K562 (cell line): ENCODE measurements at regions not wholly inside any gene's neighbourhood (a gene's known extent, or its start where the extent isn't known, plus 50 kb on each side); places are given as distances from the start of the nearest gene placed in this dataset.

Source experiments
- ATAC-seq: fragments of 200-7000 bp; cut with Tn5 transposase; 3 replicates; pipeline ENCODE4 v1.9.1; 2020; ENCODE audit warnings: moderate library complexity
- BruUV-seq: library from RNA; stranded (reverse); fragments of 400-500 nt; replicated peaks from 2 replicates; lab custom pipeline; 2021; lab: Mats Ljungman, UMichigan
- CTCF ChIA-PET: fragments of 300-600 bp; formaldehyde crosslinking; extraction: SDS; loops from one replicate; lab custom pipeline; 2021; ENCODE audit warnings: low intra/inter-chr PET ratio; lab: Yijun Ruan, JAX
- POLR2A ChIA-PET: fragments of 300-600, 350-650 bp; sonication (Branson Sonifier 250); formaldehyde crosslinking; extraction: SDS; loops from one replicate; lab custom pipeline; 2021; ENCODE audit warnings: antibody characterized with exemption, inconsistent platforms; lab: Yijun Ruan, JAX
- DNase-seq, 4 experiments: peaks; one replicate each; pipeline versions ENCODE4 v3.0.0 to v3.0.0-alpha.2; 2011 to 2018; ENCODE audit warnings: low spot score in 3 of 4, mixed read lengths in 3 of 4; ENCODE audit errors: extremely low read depth in 1 of 4
- FAIRE-seq: peaks from 2 replicates; lab custom pipeline; 2011; peaks lifted over from hg19 to GRCh38; lab: Jason Lieb, UNC
- H2AFZ ChIP-seq: 2 replicates; pipeline ENCODE4 v1.6.0; 2011; ENCODE audit warnings: low read depth, low read length, control low read depth, inconsistent platforms
- H3K27ac ChIP-seq: fragments of 200-600 bp; 3 replicates; pipeline ENCODE4 v1.8.0; 2011; ENCODE audit warnings: low read depth, mild to moderate bottlenecking, control low read depth, inconsistent platforms, low read length, moderate library complexity, mixed read lengths; ENCODE audit errors: extremely low read depth
- H3K27me3 ChIP-seq, 2 experiments: fragments of 300-600 bp in 1 of 2; 2 replicates in 1 of 2; 3 replicates in 1 of 2; pipeline versions ENCODE4 v1.6.0 to v1.8.0; 2011; ENCODE audit warnings: inconsistent platforms in 2 of 2, low read length in 2 of 2, mild to moderate bottlenecking in 1 of 2, mixed read lengths in 1 of 2, moderate library complexity in 1 of 2; ENCODE audit not compliant: control insufficient read depth in 2 of 2, insufficient read depth in 2 of 2
- H3K36me3 ChIP-seq: fragments of 300-600 bp; 3 replicates; pipeline ENCODE4 v1.8.0; 2011; ENCODE audit warnings: mild to moderate bottlenecking, low read length, inconsistent platforms; ENCODE audit not compliant: control insufficient read depth, insufficient read depth
- H3K4me1 ChIP-seq, 2 experiments: fragments of 200-600 bp in 1 of 2; replicated peaks in 1 of 2; 2 replicates in 1 of 2; 3 replicates in 1 of 2; pipeline versions ENCODE4 v1.5.1 to v1.8.0; 2011; ENCODE audit warnings: inconsistent platforms in 2 of 2, low read length in 2 of 2, mild to moderate bottlenecking in 1 of 2, mixed read lengths in 1 of 2, moderate library complexity in 1 of 2; ENCODE audit not compliant: control insufficient read depth in 2 of 2, insufficient read depth in 2 of 2
- H3K4me2 ChIP-seq: 2 replicates; pipeline ENCODE4 v1.6.1; 2011; ENCODE audit warnings: low read length, control low read depth, inconsistent platforms, mixed read lengths; ENCODE audit not compliant: insufficient read depth
- H3K4me3 ChIP-seq: fragments of 200-600 bp; sonication (generic), shearing (Covaris generic); 2 replicates; pipeline ENCODE4 v1.5.1; 2016; ENCODE audit warnings: control low read depth, inconsistent platforms
- H3K79me2 ChIP-seq: fragments of 200-600 bp; 3 replicates; pipeline ENCODE4 v1.8.0; 2011; ENCODE audit warnings: low read length, inconsistent platforms; ENCODE audit not compliant: control insufficient read depth, insufficient read depth
- H3K9ac ChIP-seq, 2 experiments: 2 replicates each; pipeline versions ENCODE4 v1.6.0 to v1.6.1; 2011; ENCODE audit warnings: low read depth in 2 of 2, low read length in 2 of 2, control low read depth in 1 of 2, inconsistent platforms in 1 of 2, mild to moderate bottlenecking in 1 of 2, mixed read lengths in 1 of 2; ENCODE audit not compliant: insufficient read depth in 1 of 2
- H3K9me1 ChIP-seq: one replicate; pipeline ENCODE4 v1.6.0; 2011; ENCODE audit warnings: inconsistent platforms, mild to moderate bottlenecking, low read length, moderate library complexity; ENCODE audit not compliant: control insufficient read depth, insufficient read depth
- H3K9me3 ChIP-seq: replicated peaks from 2 replicates; pipeline ENCODE4 v1.5.1; 2011; ENCODE audit warnings: low read depth, low read length, inconsistent platforms; ENCODE audit not compliant: control insufficient read depth, insufficient read depth
- H4K20me1 ChIP-seq: replicated peaks from 2 replicates; pipeline ENCODE4 v1.6.1; 2011; ENCODE audit warnings: low read length, inconsistent platforms, mixed read lengths; ENCODE audit not compliant: control insufficient read depth, insufficient read depth
- DDX20 ChIP-seq: fragments of 450-650 bp; IDR thresholded peaks from 2 replicates; pipeline ENCODE4 v1.6.1; 2016; ENCODE audit warnings: missing genetic modification characterization, low read depth, mild to moderate bottlenecking, missing compliant biosample characterization, moderate library complexity
- EP400 ChIP-seq: fragments of 450-650 bp; IDR thresholded peaks from 2 replicates; pipeline ENCODE4 v1.6.1; 2017; ENCODE audit warnings: antibody characterized with exemption, mild to moderate bottlenecking, moderate library complexity
- FOXO4 ChIP-seq: fragments of 450-650 bp; formaldehyde crosslinking; IDR thresholded peaks from 2 replicates; pipeline ENCODE4 v1.4.0; 2020; ENCODE audit warnings: mild to moderate bottlenecking, moderate library complexity
- GTF2E2 ChIP-seq: fragments of 200-800 bp; sonication (Bioruptor generic); IDR thresholded peaks from 2 replicates; pipeline ENCODE4 v1.6.1; 2016; ENCODE audit warnings: missing genetic modification characterization, missing compliant biosample characterization
- ID3 ChIP-seq, 2 experiments: fragments of 250-450 bp in 1 of 2; fragments of 450-650 bp in 1 of 2; sonication (Bioruptor Pico) in 1 of 2; IDR thresholded peaks; 2 replicates each; pipeline versions ENCODE4 v1.6.1 to v1.8.0; 2016 to 2021; ENCODE audit warnings: mild to moderate bottlenecking in 2 of 2, moderate library complexity in 2 of 2, missing compliant biosample characterization in 1 of 2, missing genetic modification characterization in 1 of 2
- KAT2B ChIP-seq: IDR thresholded peaks from one replicate; pipeline ENCODE4 v1.6.1; 2012; ENCODE audit warnings: low read depth, mild to moderate bottlenecking, control low read depth, inconsistent platforms, low read length, moderate library complexity
- MTF1 ChIP-seq: fragments of 250-450 bp; sonication (Bioruptor Pico); IDR thresholded peaks from 2 replicates; pipeline ENCODE4 v1.9.0; 2021; ENCODE audit warnings: moderate library complexity, mild to moderate bottlenecking, inconsistent platforms, borderline replicate concordance
- ZNF717 ChIP-seq: fragments of 250-450 bp; sonication (Bioruptor Pico); IDR thresholded peaks from 2 replicates; pipeline ENCODE4 v1.5.0; 2021
- WGBS: fragments of 100-300 bp; shearing (Covaris generic); methylation state at CpG from one replicate; pipeline ENCODE4 v1.1.6; 2016; ENCODE audit warnings: low coverage, mixed read lengths; ENCODE audit not compliant: insufficient coverage; ENCODE audit errors: missing lambda C conversion rate; 5-methylcytosine and 5-hydroxymethylcytosine counted together
- in situ Hi-C: fragments of 300-500 bp; cut with MboI; formaldehyde crosslinking; loops from 4 replicates; pipeline ENCODE4 v1.15.0; 2018; ENCODE audit warnings: inconsistent platforms, mixed read lengths
- intact Hi-C: fragments of 100-400 bp; cut with micrococcal nuclease; formaldehyde crosslinking; loops from 2 replicates; pipeline ENCODE4 v1.14.2; 2022

GRCh38 chr12:127297327-127297726, 969.6 kb upstream of the TMEM132C start:
- no peaks in the 10 kb centered on the region for H3K79me2 ChIP-seq
- POLR2A ChIA-PET, result interaction anchor here (0.5 kb wide), 1 partner anchor 629 kb away, joined by 3 read pairs; no protein-coding TSS in a partner anchor
- H3K9me3 ChIP-seq, result 0 out of 2 replicates have a peak, but pooled peaks cover 3% of the 10 kb centered on the region
- H3K27me3 ChIP-seq, result peaks cover 2 to 3% of the 10 kb centered on the region in 2 experiments; a peak in 3 of 5 replicates
- CTCF ChIA-PET, result interaction anchor here (0.9 kb wide), 1 partner anchor 17 kb away, joined by 4 read pairs; no protein-coding TSS in a partner anchor
- H3K27ac ChIP-seq, result no peak overlapping the region
- no peak overlapping the region for H3K4me3 ChIP-seq
- ATAC-seq, result no peak
- no peak for TF ChIP-seq ID3 (CRISPR knock-in tag; IDR thresholded peaks at IDR 0.05)
- TF ChIP-seq ID3 (tag; IDR thresholded peaks at IDR 0.05), result no peak
- no peak for TF ChIP-seq KAT2B
- no peak for TF ChIP-seq EP400
- no peak for TF ChIP-seq DDX20
- TF ChIP-seq MTF1 (CRISPR knock-in tag), result no peak
- no peak for TF ChIP-seq GTF2E2 (tag)
- no peak for TF ChIP-seq ZNF717
- TF ChIP-seq FOXO4 (CRISPR knock-in tag), result no peak
- peaks cover 3 to 12% of the 10 kb centered on the region in 2 experiments; a peak in 3 of 5 replicates for H3K4me1 ChIP-seq
- 0% methylated on average over 3 of the region's 3 CpGs for WGBS
- H3K4me2 ChIP-seq, result no peak overlapping the region
- intact Hi-C loops (loop anchor here (5.0 kb wide), 1 partner anchor 60 kb away; no protein-coding TSS in a partner anchor), in situ Hi-C loops (loop anchor here (10.0 kb wide), 1 partner anchor 503 kb away; no protein-coding TSS in a partner anchor)
- H2AFZ ChIP-seq, result no peak overlapping the region
- BruUV-seq, result no TSS peak
- H4K20me1 ChIP-seq, result no peaks in the 10 kb centered on the region; the same call in 1 of the 2 replicates
- DNase-seq, result no peak
- FAIRE-seq, result no peak
- H3K36me3 ChIP-seq, result no peaks in the 10 kb centered on the region
- no peaks in the 10 kb centered on the region for H3K9me1 ChIP-seq
- H3K9ac ChIP-seq, result no peak overlapping the region
